ENCODE measurements at regions not wholly inside any gene's neighbourhood (a gene's known extent, or its start where the extent isn't known, plus 50 kb on each side); places are given as distances from the start of the nearest gene placed in this dataset.

- DNase-seq (ENCODE audit: low read depth in 3 of 3) = no peak
Measured at GRCh38 chr4:19720610-19721009, 531.1 kb upstream of the SLIT2 start.

DNA sequence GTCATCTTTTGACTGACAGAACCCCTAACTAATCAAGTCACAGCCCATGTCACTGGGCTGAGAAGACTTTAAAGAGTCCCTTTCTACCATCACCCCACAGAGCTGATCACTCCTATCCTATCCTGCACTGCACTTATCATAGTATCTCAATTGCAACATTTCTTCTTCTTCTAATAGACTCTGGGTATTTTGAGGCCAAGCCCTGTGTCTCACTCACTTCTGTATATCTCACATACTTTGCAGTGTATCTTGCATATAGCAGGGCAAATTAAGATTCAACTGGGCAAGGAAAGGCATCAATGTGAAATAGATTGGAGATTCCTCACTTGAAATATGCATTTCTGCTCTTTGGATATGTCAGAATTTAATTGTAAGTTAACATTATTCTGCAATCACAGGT is 531.5 kb upstream of the SLIT2 start:
- no peak for DNase-seq (ENCODE audit: low read depth in 3 of 3)

GRCh38 chr4:19711871-19712270 is 539.8 kb upstream of the SLIT2 start:
- DNase-seq (ENCODE audit: low read depth in 3 of 3) = no peak

- DNase-seq (ENCODE audit: low read depth in 3 of 3) = no peak
Measured at GRCh38 chr4:19707876-19708275, 543.8 kb upstream of the SLIT2 start.

DNA sequence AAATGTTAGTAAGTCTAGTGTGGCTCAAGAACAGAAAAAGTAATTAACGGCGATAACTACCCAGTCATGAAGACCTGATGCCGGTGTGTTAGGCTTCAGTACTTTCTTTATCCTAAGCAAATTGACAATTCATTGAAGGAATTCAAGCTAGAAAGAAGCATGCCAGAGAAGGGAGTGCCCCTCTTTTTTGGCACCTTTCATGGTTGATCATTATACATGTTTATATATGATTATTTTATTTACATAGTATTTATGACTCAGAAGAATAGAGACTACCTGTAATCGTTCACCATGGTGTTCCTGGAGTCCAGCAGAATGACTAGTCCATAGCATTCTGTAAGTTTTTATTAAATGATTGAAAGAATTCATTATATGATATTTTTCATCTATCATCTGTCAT is 548.3 kb upstream of the SLIT2 start:
- DNase-seq (ENCODE audit: low read depth in 3 of 3) = no peak

DNA sequence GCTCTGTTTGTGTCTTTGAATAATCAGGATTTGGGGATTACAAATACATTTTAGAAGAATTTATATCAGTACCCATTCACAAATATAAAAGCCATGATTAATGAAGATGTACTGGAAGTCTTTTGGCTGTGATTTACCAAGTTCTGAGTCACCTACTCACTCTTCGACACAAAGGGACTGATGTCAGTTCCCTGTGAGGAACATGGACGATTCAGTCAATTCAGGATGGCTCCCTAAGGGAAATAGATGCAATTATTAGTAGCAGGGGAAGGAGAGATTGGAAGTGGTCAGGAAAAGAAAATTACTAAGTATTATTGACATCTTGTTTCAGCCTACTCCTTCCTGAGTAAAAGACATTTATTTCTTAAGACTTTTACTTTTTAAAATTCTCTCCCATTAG is 550.7 kb upstream of the SLIT2 start:
- DNase-seq (ENCODE audit: low read depth in 3 of 3) = no peak

DNA sequence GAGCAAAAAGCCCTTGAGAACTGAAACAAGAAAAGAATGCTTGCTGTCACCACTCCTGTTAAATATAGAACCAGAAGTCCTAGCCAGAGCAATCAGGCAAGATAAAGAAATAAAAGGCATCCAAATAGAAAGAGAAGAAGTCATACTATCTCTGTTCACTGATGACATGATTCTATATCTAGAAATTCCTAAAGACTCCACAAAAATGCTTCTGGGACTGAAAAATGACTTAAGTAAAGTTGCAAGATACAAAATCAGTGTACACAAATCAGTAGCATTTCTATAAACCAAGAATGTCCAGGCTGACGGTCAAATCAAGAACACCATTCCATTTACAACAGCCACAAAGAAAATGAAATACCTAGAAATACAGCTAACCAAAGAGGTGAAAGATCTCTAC is 552.7 kb upstream of the SLIT2 start:
- no peak for DNase-seq (ENCODE audit: low read depth in 3 of 3)

GRCh38 chr4:19694812-19695211 is 556.9 kb upstream of the SLIT2 start:
- no peak for DNase-seq (ENCODE audit: low read depth in 3 of 3)

DNA sequence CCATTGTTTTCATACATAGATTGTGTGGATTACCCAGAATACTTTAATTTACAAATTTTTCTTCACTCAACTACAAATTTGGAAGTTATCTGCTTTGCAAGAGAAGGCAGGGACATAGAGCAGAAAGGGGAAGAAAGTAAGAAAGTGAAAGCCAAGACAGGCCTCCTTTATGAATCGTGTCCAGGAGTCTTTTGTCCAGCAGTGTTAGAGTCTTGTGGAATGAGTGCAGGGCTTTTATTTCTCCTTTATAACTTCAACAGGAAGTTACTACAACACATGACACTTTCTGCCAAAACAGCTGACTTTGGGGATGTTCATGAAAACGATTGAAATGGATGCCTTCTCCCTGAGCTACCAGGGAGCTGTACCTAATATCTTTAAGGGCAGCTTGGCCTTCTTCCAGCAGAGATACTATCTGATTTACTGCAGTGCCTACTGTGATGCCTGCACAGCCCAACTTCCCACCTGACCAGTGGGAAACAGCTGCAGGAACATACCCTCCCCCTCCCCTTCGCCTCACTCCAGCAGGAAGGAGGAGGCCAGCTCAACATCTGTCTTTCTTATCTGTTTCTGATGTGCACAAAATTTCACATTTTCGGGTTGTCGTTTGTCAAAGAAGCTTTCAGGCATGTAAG is 557.7 kb upstream of the SLIT2 start:
- DNase-seq (ENCODE audit: low read depth in 3 of 3) = no peak

GRCh38 chr4:19689511-19689910 is 562.2 kb upstream of the SLIT2 start:
- no peak for DNase-seq (ENCODE audit: low read depth in 3 of 3)

DNA sequence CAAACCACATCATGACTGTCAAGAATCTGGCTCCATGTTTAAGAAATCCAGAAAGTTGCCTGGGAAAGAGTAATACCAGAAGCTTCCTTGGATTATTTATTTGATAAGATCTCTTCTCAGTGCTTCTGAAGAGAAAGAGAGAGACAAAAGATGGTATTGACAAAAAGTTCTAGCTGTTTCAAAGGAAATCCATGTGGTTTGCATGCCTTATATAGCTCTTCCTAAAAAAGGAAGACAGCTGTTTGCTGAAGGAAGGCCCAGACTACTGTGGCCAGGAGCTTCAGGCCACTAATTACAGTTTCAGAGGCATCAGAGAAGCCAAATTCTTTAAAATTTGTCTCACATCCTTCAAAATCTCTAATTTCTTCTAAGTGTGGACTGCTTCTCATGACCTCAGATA is 565.2 kb upstream of the SLIT2 start:
- DNase-seq (ENCODE audit: low read depth in 3 of 3) = no peak

- no peak for DNase-seq (ENCODE audit: low read depth in 3 of 3)
Measured at GRCh38 chr4:19684084-19684483, 567.6 kb upstream of the SLIT2 start.

DNA sequence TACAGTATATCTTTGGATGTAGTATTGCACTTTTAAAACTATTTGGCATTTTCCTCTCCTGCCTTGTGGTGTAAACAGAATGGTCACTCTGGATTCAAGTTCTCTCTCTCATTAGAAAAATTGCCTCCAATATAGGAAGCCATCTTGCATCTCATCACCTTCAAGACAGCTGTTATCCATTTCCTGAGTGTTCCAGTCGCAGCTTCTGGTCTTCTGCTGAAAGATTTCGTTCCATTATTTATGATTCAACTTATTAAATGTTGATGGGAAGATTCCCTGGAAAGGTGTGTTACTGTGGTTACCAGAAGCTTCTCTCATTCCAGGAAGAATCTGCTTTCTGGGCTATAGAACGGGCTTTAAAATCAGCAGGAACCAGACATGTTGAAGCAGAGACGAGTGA is 568.3 kb upstream of the SLIT2 start:
- no peak for DNase-seq (ENCODE audit: low read depth in 3 of 3)

DNA sequence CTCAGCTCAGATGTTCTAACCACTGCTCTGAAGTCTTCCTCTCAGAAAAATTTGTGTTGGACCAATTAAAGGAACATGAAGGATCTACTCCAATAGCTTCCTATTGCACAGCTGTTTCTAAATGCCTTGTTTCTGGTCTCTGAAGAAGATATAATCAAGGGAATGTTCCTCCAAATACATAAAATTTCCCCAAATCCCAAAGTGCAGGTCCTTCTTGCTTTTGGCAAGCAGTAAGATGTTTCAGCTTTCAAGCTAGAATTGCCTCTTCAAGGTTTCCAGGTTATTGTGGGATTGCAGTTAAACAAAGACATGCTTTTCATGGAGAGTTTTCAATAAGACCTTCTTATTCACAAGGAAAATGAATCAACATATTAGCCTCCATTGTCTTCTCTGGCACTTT is 574.5 kb upstream of the SLIT2 start:
- DNase-seq (ENCODE audit: low read depth in 3 of 3) = no peak

- no peak for DNase-seq (ENCODE audit: low read depth in 3 of 3)
Measured at GRCh38 chr4:19675172-19675811, 576.4 kb upstream of the SLIT2 start.

GRCh38 chr4:19659101-19659500 is 592.6 kb upstream of the SLIT2 start:
- DNase-seq (ENCODE audit: low read depth in 3 of 3) = no peak

DNA sequence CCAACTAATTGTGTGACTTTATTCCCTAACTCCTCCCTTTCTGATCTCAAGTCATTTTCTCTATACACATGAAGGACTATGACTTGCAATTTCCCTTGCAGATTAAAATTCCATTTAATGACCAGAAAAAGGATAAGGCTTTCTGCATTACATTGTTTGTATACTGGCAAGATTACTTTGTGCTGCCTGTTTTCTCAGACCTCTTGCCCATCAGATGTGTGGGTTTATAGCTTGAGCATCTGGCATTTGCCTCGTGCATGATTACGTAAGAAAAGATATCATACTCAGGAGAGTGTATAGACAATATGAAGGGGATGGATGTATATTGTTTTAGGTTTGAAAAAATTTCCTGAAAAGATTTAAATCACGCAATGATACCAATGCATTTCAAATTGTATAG is 593.8 kb upstream of the SLIT2 start:
- DNase-seq (ENCODE audit: low read depth in 3 of 3) = no peak

DNA sequence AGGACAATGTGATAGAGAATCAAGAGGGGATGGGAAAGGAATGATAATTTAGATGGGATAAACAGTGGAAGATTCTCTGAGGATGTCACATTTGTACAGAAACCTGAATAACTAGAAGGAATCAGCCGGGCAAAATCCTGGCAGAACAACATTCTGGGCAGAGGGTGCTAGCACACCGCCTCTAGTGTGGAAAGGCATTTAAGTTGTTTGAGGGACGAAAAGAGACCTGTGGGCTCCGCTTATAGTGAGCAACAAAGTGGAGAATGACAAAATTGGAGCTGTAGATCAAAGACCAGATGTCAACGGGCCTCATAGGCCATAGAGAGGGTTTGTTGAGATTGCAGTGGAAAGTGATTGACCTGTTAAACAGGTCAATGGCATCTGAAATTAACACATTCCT is 596.0 kb upstream of the SLIT2 start:
- no peak for DNase-seq (ENCODE audit: low read depth in 3 of 3)

DNA sequence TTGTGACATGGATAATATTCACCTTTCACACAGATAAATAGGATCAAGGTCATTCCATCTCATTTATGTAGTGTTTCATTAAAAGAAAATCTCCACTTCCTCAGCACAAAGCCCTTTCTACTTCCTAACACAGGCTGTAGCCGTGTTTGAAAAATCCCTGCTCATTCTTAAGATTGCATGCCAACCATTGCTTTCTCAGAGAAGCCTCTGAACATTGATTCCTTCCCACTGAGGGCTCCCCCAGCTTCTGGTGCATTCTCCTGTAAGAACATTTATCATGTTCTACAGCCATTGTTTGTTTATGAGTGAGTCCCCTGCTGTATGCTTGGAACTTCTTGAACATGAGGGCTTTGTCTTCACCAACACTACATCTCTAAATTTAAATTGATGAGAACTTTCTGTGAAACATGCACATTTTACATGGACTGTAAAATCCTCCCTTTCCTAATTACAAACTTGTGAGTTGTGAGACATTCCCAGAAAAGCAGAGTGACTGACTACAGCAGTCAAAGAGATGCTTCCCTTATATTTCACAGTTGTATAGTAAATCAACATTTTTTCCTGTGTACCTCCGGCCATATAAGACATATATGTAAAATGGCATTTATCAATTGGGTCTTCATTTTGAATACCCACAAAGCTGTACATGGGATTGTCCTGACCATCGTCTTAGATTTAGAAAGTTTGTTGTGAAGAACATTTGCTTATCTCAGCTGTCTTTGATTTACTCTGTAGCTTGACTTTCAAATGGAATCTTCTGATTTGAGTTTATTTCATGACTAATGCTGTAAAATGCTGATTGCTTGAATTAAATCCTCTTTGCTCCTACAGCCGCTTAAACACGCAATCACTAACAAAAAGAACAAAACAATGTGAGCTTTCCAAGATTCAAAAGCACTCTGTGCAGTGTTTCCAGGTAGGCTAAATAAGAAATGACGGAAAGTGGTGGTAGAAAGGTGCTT is 600.5 kb upstream of the SLIT2 start:
- DNase-seq (ENCODE audit: low read depth in 3 of 3) = no peak

- DNase-seq (ENCODE audit: low read depth in 3 of 3) = no peak
Measured at GRCh38 chr4:19645589-19645988, 606.1 kb upstream of the SLIT2 start.

GRCh38 chr4:19636451-19636850 is 615.3 kb upstream of the SLIT2 start:
- DNase-seq (ENCODE audit: low read depth in 3 of 3) = no peak

DNA sequence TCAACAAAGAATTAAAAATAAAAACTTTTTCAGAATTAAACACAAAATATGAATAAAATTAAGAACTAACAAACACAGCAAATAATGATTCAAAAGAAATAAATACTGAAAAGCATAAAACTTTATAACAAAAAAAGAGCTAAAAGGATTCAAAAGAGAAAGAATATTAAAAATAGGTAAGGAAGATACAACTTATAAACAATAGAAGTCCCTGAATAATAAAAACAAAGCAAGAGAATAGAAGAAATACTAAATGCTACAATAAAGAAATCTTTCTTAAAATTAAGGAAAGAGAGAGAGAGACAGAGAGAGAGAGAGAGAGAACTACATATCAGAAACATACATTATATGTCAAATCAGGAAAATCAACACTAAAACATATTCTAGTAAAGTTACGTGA is 619.9 kb upstream of the SLIT2 start:
- DNase-seq (ENCODE audit: low read depth in 3 of 3) = no peak

- no peak for DNase-seq (ENCODE audit: low read depth in 3 of 3)
Measured at GRCh38 chr4:19623866-19624265, 627.8 kb upstream of the SLIT2 start.

All from stimulated activated CD4-positive, alpha-beta T cell treated with anti-CD3 and anti-CD28 coated beads, TNF-alpha, amount 100 ng/mL, for 48 hours (primary cell).